Mesothelial cell of epicardium (in vitro differentiated cells): ENCODE measurements at regions not wholly inside any gene's neighbourhood (a gene's known extent, or its start where the extent isn't known, plus 50 kb on each side); places are given as distances from the start of the nearest gene placed in this dataset.
"Not testable (repeated sequence)": the region's sequence is repeated elsewhere in the genome, so short reads cannot be mapped to it uniquely, and the experiment has no call there.

Experiments used
- DNase-seq, 2 experiments: peaks; one replicate each; pipeline ENCODE4 v3.0.0; 2021; ENCODE audit warnings: low spot score in 2 of 2; ENCODE audit not compliant: unreplicated experiment in 2 of 2
- H3K27ac Mint-ChIP-seq: 2 replicates; pipeline ENCODE4 v1.8.0; 2021; ENCODE audit warnings: mixed read lengths
- H3K27me3 Mint-ChIP-seq: 2 replicates; pipeline ENCODE4 v1.8.0; 2021; ENCODE audit warnings: low read depth, mixed read lengths
- H3K36me3 Mint-ChIP-seq: 2 replicates; pipeline ENCODE4 v1.8.0; 2021; ENCODE audit warnings: mixed read lengths
- H3K4me1 Mint-ChIP-seq: 2 replicates; pipeline ENCODE4 v1.8.0; 2021; ENCODE audit warnings: mixed read lengths
- H3K4me3 Mint-ChIP-seq: 2 replicates; pipeline ENCODE4 v1.8.0; 2021; ENCODE audit warnings: mild to moderate bottlenecking, moderate library complexity, mixed read lengths
- H3K9me3 Mint-ChIP-seq: 2 replicates; pipeline ENCODE4 v1.8.0; 2021; ENCODE audit warnings: mixed read lengths
- CTCF ChIP-seq: fragments of 200-600 bp; sonication (generic); IDR thresholded peaks from one replicate; pipeline ENCODE4 v1.5.0; 2021; ENCODE audit warnings: antibody characterized with exemption; ENCODE audit not compliant: unreplicated experiment

- Mint-ChIP-seq H3K27ac (no peak overlapping the region), H3K36me3 (no peaks in the 10 kb centered on the region), H3K9me3 (no peaks in the 10 kb centered on the region), H3K27me3 (peaks cover 53% of the 10 kb centered on the region), H3K4me3 (no peak overlapping the region), H3K4me1 (no peaks in the 10 kb centered on the region)
- no peak for TF ChIP-seq CTCF
- DNase-seq: peak in 1 of 2 experiments; percentile 19
These were observed 520.8 kb downstream of the PTPRU start for GRCh38 chr1:29756901-29757725.

DNA sequence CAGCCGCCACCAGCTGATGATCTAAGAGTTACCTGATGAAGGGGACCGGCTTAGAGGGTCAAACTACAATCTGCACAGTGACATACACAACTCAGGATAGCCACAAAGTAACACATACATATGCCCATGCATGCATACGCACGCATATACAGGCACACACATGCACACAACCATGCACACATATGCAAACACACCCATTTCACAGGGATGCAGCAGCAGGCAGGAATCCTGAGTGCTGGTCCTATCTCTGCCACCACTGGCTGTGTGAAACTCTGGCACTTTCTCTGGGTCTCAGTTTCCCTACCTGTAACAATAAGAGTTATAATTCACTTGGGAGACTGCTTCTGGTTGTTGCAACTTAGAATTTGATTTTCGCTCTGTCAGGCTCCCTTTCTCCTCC is 520.2 kb downstream of the PTPRU start:
- DNase-seq: peak in 1 of 2 experiments; percentile 19
- Mint-ChIP-seq H3K4me3 (no peak overlapping the region), H3K27me3 (peaks cover 51% of the 10 kb centered on the region)

DNA sequence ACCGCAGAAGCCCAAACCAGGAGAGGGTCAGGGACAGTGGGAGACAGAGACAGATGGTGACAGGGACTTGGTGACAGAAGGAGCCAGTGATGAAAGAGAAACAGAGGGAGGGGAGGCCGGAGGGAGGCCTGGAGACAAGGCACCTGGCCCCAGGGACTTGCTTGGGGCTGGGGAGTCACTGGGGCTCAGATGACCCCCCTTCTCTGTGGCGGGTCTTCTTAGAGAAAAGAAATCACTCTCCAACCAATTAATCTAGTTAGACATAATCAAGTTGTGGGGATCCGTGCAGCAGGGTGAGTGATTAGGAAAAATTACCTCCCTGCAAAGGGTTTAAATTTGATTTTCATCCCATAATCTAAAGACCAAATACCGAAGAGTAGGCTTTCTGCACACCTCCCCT is 519.8 kb downstream of the PTPRU start:
- Mint-ChIP-seq H3K9me3 (no peaks in the 10 kb centered on the region), H3K36me3 (no peaks in the 10 kb centered on the region), H3K4me1 (no peaks in the 10 kb centered on the region), H3K27me3 (peaks cover 52% of the 10 kb centered on the region), H3K4me3 (no peak overlapping the region), H3K27ac (no peak overlapping the region)
- TF ChIP-seq CTCF: no peak
- DNase-seq: no peak

More for the DNA sequence above, 520.2 kb downstream of the PTPRU start:
- Mint-ChIP-seq H3K4me1 (no peaks in the 10 kb centered on the region), H3K9me3 (no peaks in the 10 kb centered on the region), H3K27ac (no peak overlapping the region), H3K36me3 (no peaks in the 10 kb centered on the region)
- no peak for TF ChIP-seq CTCF

GRCh38 chr1:29755412-29756015 is 519.2 kb downstream of the PTPRU start:
- H3K4me3 Mint-ChIP-seq, H3K9me3 Mint-ChIP-seq: not testable (repeated sequence)

GRCh38 chr1:29754573-29755375 is 518.5 kb downstream of the PTPRU start:
- no peaks in the 10 kb centered on the region for H3K4me1 Mint-ChIP-seq
- no peaks in the 10 kb centered on the region for H3K9me3 Mint-ChIP-seq
- no peaks in the 10 kb centered on the region for H3K36me3 Mint-ChIP-seq
- DNase-seq: peak in 1 of 2 experiments; percentile 16
- no peak overlapping the region for H3K4me3 Mint-ChIP-seq
- H3K27me3 Mint-ChIP-seq: peaks cover 46% of the 10 kb centered on the region
- no peak overlapping the region for H3K27ac Mint-ChIP-seq
- no peak for TF ChIP-seq CTCF

More at GRCh38 chr1:29755412-29756015, 519.2 kb downstream of the PTPRU start:
- H3K27ac Mint-ChIP-seq, H3K36me3 Mint-ChIP-seq, H3K4me1 Mint-ChIP-seq: not testable (repeated sequence)
- DNase-seq: peak in 1 of 2 experiments; percentile 34
- H3K27me3 Mint-ChIP-seq: peaks cover 49% of the 10 kb centered on the region
